Neural cell (in vitro differentiated cells): ENCODE measurements at regions not wholly inside any gene's neighbourhood (a gene's known extent, or its start where the extent isn't known, plus 50 kb on each side); places are given as distances from the start of the nearest gene placed in this dataset.

ENCODE experiments used
- H2AFZ ChIP-seq: fragments of 200-600, 300-800 bp; sonication (generic), shearing (Covaris generic); 2 replicates; pipeline ENCODE4 v1.6.0; 2014; ENCODE audit warnings: low read depth, mild to moderate bottlenecking, antibody characterized with exemption, low read length, moderate library complexity
- H3F3A ChIP-seq: fragments of 200-600 bp; shearing (Covaris generic); 2 replicates; pipeline ENCODE4 v1.6.1; 2016; ENCODE audit warnings: mild to moderate bottlenecking, moderate library complexity, mixed read lengths, antibody characterized with exemption, low read length; ENCODE audit not compliant: insufficient read depth, poor library complexity, severe bottlenecking
- H3K27ac ChIP-seq: fragments of 200-600, 300-800 bp; sonication (generic), shearing (Covaris generic); 2 replicates; pipeline ENCODE4 v1.5.1; 2014; ENCODE audit warnings: mild to moderate bottlenecking, low read length, moderate library complexity
- H3K27me3 ChIP-seq: fragments of 300-800, 200-600 bp; sonication (generic), shearing (Covaris generic); 2 replicates; pipeline ENCODE4 v1.6.0; 2014; ENCODE audit warnings: mild to moderate bottlenecking, low read depth, low read length, moderate library complexity; ENCODE audit not compliant: insufficient read depth
- H3K36me3 ChIP-seq: fragments of 300-800, 200-600 bp; sonication (generic), shearing (Covaris generic); 2 replicates; pipeline ENCODE4 v1.5.1; 2014; ENCODE audit warnings: mild to moderate bottlenecking, antibody characterized with exemption, low read length, moderate library complexity; ENCODE audit not compliant: insufficient read depth
- H3K4me2 ChIP-seq: fragments of 300-800, 200-600 bp; sonication (generic), shearing (Covaris generic); 2 replicates; pipeline ENCODE4 v1.6.0; 2014; ENCODE audit warnings: mild to moderate bottlenecking, low read length
- H3K4me3 ChIP-seq: fragments of 300-800, 200-600 bp; sonication (generic), shearing (Covaris generic); 2 replicates; pipeline ENCODE4 v1.5.1; 2014; ENCODE audit warnings: mild to moderate bottlenecking, low read length, moderate library complexity
- H3K79me2 ChIP-seq: fragments of 200-600 bp; shearing (Covaris generic); replicated peaks from 2 replicates; pipeline ENCODE4 v1.6.0; 2014; ENCODE audit warnings: mild to moderate bottlenecking, low read length, moderate library complexity; ENCODE audit not compliant: insufficient read depth
- H3K9ac ChIP-seq: fragments of 300-800, 200-600 bp; sonication (generic), shearing (Covaris generic); 2 replicates; pipeline ENCODE4 v1.6.1; 2016; ENCODE audit warnings: mild to moderate bottlenecking, low read length, mixed read lengths
- H3K9me2 ChIP-seq: fragments of 200-600 bp; shearing (Covaris generic); 2 replicates; pipeline ENCODE4 v1.6.1; 2016; ENCODE audit warnings: mild to moderate bottlenecking, low read length, mixed read lengths; ENCODE audit not compliant: insufficient read depth
- H3K9me3 ChIP-seq: fragments of 200-600, 300-800 bp; sonication (generic), shearing (Covaris generic); 2 replicates; pipeline ENCODE4 v1.6.1; 2016; ENCODE audit warnings: mild to moderate bottlenecking, mixed run types, low read length, moderate library complexity, mixed read lengths
- H4K20me1 ChIP-seq: fragments of 200-600 bp; shearing (Covaris generic); 2 replicates; pipeline ENCODE4 v1.6.1; 2016; ENCODE audit warnings: mild to moderate bottlenecking, mixed run types; ENCODE audit not compliant: insufficient read depth
- EP300 ChIP-seq: fragments of 450-650 bp; conservative IDR thresholded peaks from 2 replicates; pipeline ENCODE4 v1.6.1; 2014; ENCODE audit warnings: antibody characterized with exemption, mild to moderate bottlenecking, moderate library complexity; ENCODE audit not compliant: poor library complexity, severe bottlenecking
- EZH2 ChIP-seq: fragments of 200-600, 300-800 bp; shearing (Covaris generic), sonication (generic); IDR thresholded peaks from 2 replicates; pipeline ENCODE4 v1.6.1; 2014; ENCODE audit warnings: antibody characterized with exemption, low read length, borderline replicate concordance, mild to moderate bottlenecking; ENCODE audit not compliant: insufficient read depth, poor library complexity, severe bottlenecking
- MXI1 ChIP-seq: fragments of 450-650 bp; conservative IDR thresholded peaks from 2 replicates; pipeline ENCODE4 v1.6.1; 2014; ENCODE audit warnings: antibody characterized with exemption, mild to moderate bottlenecking; ENCODE audit not compliant: poor library complexity, severe bottlenecking
- POLR2AphosphoS5 ChIP-seq: IDR thresholded peaks from 2 replicates; pipeline ENCODE4 v1.6.1; 2012
- RAD21 ChIP-seq: fragments of 450-650 bp; conservative IDR thresholded peaks from 2 replicates; pipeline ENCODE4 v1.6.1; 2014; ENCODE audit warnings: antibody characterized with exemption, mild to moderate bottlenecking, moderate library complexity
- REST ChIP-seq: IDR thresholded peaks from 2 replicates; pipeline ENCODE4 v1.6.1; 2012; ENCODE audit warnings: borderline replicate concordance
- SMC3 ChIP-seq: fragments of 450-650 bp; conservative IDR thresholded peaks from 2 replicates; pipeline ENCODE4 v1.6.1; 2014; ENCODE audit warnings: antibody characterized with exemption, mild to moderate bottlenecking, moderate library complexity; ENCODE audit not compliant: poor library complexity
- TAF1 ChIP-seq: IDR thresholded peaks from 2 replicates; pipeline ENCODE4 v1.6.1; 2012; ENCODE audit warnings: low read depth
- TF ChIP-seq, protein P1 (sequence below): fragments of 450-650 bp; IDR thresholded peaks from 2 replicates; pipeline ENCODE4 v1.5.1; 2014; ENCODE audit warnings: antibody characterized with exemption, mild to moderate bottlenecking, moderate library complexity; ENCODE audit not compliant: poor library complexity, severe bottlenecking

DNA sequence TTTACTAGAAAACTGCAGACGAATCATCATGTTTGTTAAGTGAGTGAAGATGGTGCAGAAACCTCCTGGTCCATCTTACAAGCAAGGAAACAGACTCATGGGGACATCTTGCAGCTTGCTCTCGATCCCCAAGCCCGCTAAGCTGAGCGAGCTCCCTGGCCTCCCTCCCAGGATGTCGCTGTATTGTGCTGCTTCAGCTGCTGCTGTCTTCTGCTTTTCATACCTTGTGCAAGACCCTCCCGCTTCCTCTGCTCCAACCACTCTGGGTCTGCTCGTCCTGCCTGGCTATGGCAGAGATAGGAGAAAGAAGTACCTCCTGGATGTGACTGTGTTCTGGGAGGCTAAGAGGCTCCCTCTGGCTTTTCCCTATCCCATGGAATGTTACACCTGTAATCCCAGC, 285.2 kb upstream of the FZD8 start:
- Histone ChIP-seq H3F3A (no peaks in the 10 kb centered on the region), H3K9me2 (no peaks in the 10 kb centered on the region), H3K27me3 (no peaks in the 10 kb centered on the region), H2AFZ (no peak overlapping the region), H3K4me3 (no peak overlapping the region), H3K27ac (no peak overlapping the region), H3K36me3 (no peaks in the 10 kb centered on the region), H3K9me3 (no peaks in the 10 kb centered on the region), H4K20me1 (no peaks in the 10 kb centered on the region), H3K79me2 (no peaks in the 10 kb centered on the region), H3K9ac (no peak overlapping the region), H3K4me2 (no peak overlapping the region)
- TF ChIP-seq TAF1 (no peak), REST (no peak), SMC3 (no peak), MXI1 (no peak), POLR2AphosphoS5 (no peak), EZH2 (no peak), RAD21 (no peak), EP300 (no peak)
- TF ChIP-seq, protein P1, sequence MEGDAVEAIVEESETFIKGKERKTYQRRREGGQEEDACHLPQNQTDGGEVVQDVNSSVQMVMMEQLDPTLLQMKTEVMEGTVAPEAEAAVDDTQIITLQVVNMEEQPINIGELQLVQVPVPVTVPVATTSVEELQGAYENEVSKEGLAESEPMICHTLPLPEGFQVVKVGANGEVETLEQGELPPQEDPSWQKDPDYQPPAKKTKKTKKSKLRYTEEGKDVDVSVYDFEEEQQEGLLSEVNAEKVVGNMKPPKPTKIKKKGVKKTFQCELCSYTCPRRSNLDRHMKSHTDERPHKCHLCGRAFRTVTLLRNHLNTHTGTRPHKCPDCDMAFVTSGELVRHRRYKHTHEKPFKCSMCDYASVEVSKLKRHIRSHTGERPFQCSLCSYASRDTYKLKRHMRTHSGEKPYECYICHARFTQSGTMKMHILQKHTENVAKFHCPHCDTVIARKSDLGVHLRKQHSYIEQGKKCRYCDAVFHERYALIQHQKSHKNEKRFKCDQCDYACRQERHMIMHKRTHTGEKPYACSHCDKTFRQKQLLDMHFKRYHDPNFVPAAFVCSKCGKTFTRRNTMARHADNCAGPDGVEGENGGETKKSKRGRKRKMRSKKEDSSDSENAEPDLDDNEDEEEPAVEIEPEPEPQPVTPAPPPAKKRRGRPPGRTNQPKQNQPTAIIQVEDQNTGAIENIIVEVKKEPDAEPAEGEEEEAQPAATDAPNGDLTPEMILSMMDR, result no peak

DNA sequence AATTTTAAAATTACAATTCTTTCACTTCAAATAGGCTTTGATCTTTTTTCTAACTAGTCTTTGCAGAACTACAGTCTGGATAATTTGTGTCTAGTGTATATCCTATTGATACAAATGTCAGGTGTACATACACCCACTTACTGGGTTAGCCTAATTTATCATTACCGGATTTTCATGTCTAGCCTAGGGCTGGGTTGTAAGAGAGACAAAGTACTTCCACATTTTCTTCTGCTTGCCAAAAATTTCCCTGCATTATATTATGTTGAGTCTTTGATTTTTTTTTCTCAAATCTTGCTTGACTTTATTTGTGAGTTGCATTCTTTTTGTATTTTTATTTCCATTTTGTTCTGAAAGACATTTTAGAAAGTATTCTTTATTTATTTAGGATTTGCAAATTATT, 284.8 kb upstream of the FZD8 start:
- Histone ChIP-seq H3F3A (no peaks in the 10 kb centered on the region), H3K9ac (no peak overlapping the region), H3K4me3 (no peak overlapping the region), H3K36me3 (no peaks in the 10 kb centered on the region), H3K9me2 (no peaks in the 10 kb centered on the region), H2AFZ (no peak overlapping the region), H3K27me3 (no peaks in the 10 kb centered on the region), H3K4me2 (no peak overlapping the region), H4K20me1 (no peaks in the 10 kb centered on the region), H3K9me3 (no peaks in the 10 kb centered on the region), H3K27ac (no peak overlapping the region), H3K79me2 (no peaks in the 10 kb centered on the region)
- TF ChIP-seq TAF1 (no peak), POLR2AphosphoS5 (no peak), MXI1 (no peak), SMC3 (no peak), EZH2 (no peak), RAD21 (no peak), EP300 (no peak), REST (no peak)
- TF ChIP-seq, protein P1, result no peak
